H9 (cell line): ENCODE measurements at regions not wholly inside any gene's neighbourhood (a gene's known extent, or its start where the extent isn't known, plus 50 kb on each side); places are given as distances from the start of the nearest gene placed in this dataset.
"Not testable (repeated sequence)": the region's sequence is repeated elsewhere in the genome, so short reads cannot be mapped to it uniquely, and the experiment has no call there.

Experiments
- DNase-seq: peaks from one replicate; pipeline ENCODE4 v3.0.0-alpha.2; 2017
- H2AFZ ChIP-seq: one replicate; pipeline ENCODE4 v1.6.1; 2013; ENCODE audit warnings: mild to moderate bottlenecking, low read length, control low read depth, moderate library complexity
- H2AK5ac ChIP-seq: 2 replicates; pipeline ENCODE4 v1.6.1; 2013; ENCODE audit warnings: low read length, control low read depth, mixed read lengths; ENCODE audit not compliant: insufficient read length
- H2BK120ac ChIP-seq: one replicate; pipeline ENCODE4 v1.6.1; 2013; ENCODE audit warnings: low read depth, mild to moderate bottlenecking, low read length, control low read depth, inconsistent platforms; ENCODE audit not compliant: poor library complexity, severe bottlenecking
- H2BK12ac ChIP-seq: 2 replicates; pipeline ENCODE4 v1.6.1; 2013; ENCODE audit warnings: low read length, control low read depth, mixed read lengths, low read depth; ENCODE audit not compliant: insufficient read length
- H2BK15ac ChIP-seq: 2 replicates; pipeline ENCODE4 v1.6.1; 2013; ENCODE audit warnings: low read depth, low read length, control low read depth
- H2BK20ac ChIP-seq: one replicate; pipeline ENCODE4 v1.6.1; 2013; ENCODE audit warnings: low read depth, mild to moderate bottlenecking, low read length, control low read depth, inconsistent platforms; ENCODE audit not compliant: poor library complexity, severe bottlenecking
- H2BK5ac ChIP-seq: 2 replicates; pipeline ENCODE4 v1.6.1; 2013; ENCODE audit warnings: low read length, control low read depth, mixed read lengths; ENCODE audit not compliant: insufficient read length
- H3K14ac ChIP-seq: 2 replicates; pipeline ENCODE4 v1.6.1; 2013; ENCODE audit warnings: low read length, control low read depth; ENCODE audit not compliant: insufficient read depth
- H3K18ac ChIP-seq: 2 replicates; pipeline ENCODE4 v1.6.1; 2013; ENCODE audit warnings: low read depth, mild to moderate bottlenecking, mixed read lengths, low read length, control low read depth; ENCODE audit not compliant: insufficient read length
- H3K23ac ChIP-seq: 2 replicates; pipeline ENCODE4 v1.6.1; 2013; ENCODE audit warnings: low read length, control low read depth, mixed read lengths, low read depth; ENCODE audit not compliant: insufficient read length
- H3K23me2 ChIP-seq: 2 replicates; pipeline ENCODE4 v1.6.1; 2013; ENCODE audit warnings: low read depth, mild to moderate bottlenecking, mixed read lengths, low read length, control low read depth; ENCODE audit not compliant: insufficient read length, poor library complexity, severe bottlenecking
- H3K27ac ChIP-seq: 2 replicates; pipeline ENCODE4 v1.5.1; 2013; ENCODE audit warnings: low read length, control low read depth, mixed read lengths, low read depth; ENCODE audit not compliant: insufficient read length
- H3K27me3 ChIP-seq: 2 replicates; pipeline ENCODE4 v1.6.1; 2013; ENCODE audit warnings: low read length, control low read depth, inconsistent platforms; ENCODE audit not compliant: insufficient read depth
- H3K4ac ChIP-seq: 2 replicates; pipeline ENCODE4 v1.6.1; 2013; ENCODE audit warnings: low read depth, mild to moderate bottlenecking, control low read depth, inconsistent platforms, low read length, moderate library complexity
- H3K4me1 ChIP-seq: 2 replicates; pipeline ENCODE4 v1.6.1; 2013; ENCODE audit warnings: low read length, control low read depth, inconsistent platforms; ENCODE audit not compliant: insufficient read depth
- H3K4me2 ChIP-seq: 2 replicates; pipeline ENCODE4 v1.6.1; 2013; ENCODE audit warnings: low read length, control low read depth, mixed read lengths; ENCODE audit not compliant: insufficient read length, insufficient read depth
- H3K56ac ChIP-seq: 2 replicates; pipeline ENCODE4 v1.6.1; 2013; ENCODE audit warnings: low read depth, mild to moderate bottlenecking, mixed read lengths, low read length, control low read depth; ENCODE audit not compliant: insufficient read length
- H3K79me1 ChIP-seq: 2 replicates; pipeline ENCODE4 v1.6.1; 2013; ENCODE audit warnings: low read depth, mild to moderate bottlenecking, moderate library complexity, low read length, control low read depth, inconsistent platforms; ENCODE audit not compliant: insufficient read depth, poor library complexity, severe bottlenecking
- H3K79me2 ChIP-seq: 2 replicates; pipeline ENCODE4 v1.6.1; 2013; ENCODE audit warnings: low read length, control low read depth, inconsistent platforms; ENCODE audit not compliant: insufficient read depth
- H3K9ac ChIP-seq: 2 replicates; pipeline ENCODE4 v1.6.1; 2013; ENCODE audit warnings: low read length, control low read depth, mixed read lengths; ENCODE audit not compliant: insufficient read length; ENCODE audit errors: extremely low read depth
- H3K9me3 ChIP-seq: one replicate; pipeline ENCODE4 v1.6.1; 2013; ENCODE audit warnings: low read depth, low read length, inconsistent platforms; ENCODE audit not compliant: control insufficient read depth
- H3T11ph ChIP-seq: one replicate; pipeline ENCODE4 v1.6.1; 2013; ENCODE audit warnings: mild to moderate bottlenecking, low read length, control low read depth, inconsistent platforms
- H4K20me1 ChIP-seq: one replicate; pipeline ENCODE4 v1.6.1; 2013; ENCODE audit not compliant: control insufficient read depth, insufficient read length, insufficient read depth
- H4K5ac ChIP-seq: 2 replicates; pipeline ENCODE4 v1.6.1; 2013; ENCODE audit warnings: low read depth, mild to moderate bottlenecking, mixed read lengths, low read length, control low read depth; ENCODE audit not compliant: insufficient read length
- H4K8ac ChIP-seq: replicated peaks from 2 replicates; pipeline ENCODE4 v1.6.1; 2013; ENCODE audit warnings: low read length, control low read depth, mixed read lengths, low read depth; ENCODE audit not compliant: insufficient read length
- H4K91ac ChIP-seq: 2 replicates; pipeline ENCODE4 v1.6.1; 2013; ENCODE audit warnings: low read depth, mild to moderate bottlenecking, moderate library complexity, mixed read lengths, low read length, control low read depth; ENCODE audit not compliant: insufficient read length
- H3K27ac Mint-ChIP-seq, 3 experiments: 2 replicates in 2 of 3; 3 replicates in 1 of 3; pipeline ENCODE4 v1.8.0; 2020 to 2021; ENCODE audit warnings: mixed read lengths in 3 of 3, mild to moderate bottlenecking in 1 of 3, moderate library complexity in 1 of 3
- H3K27me3 Mint-ChIP-seq: 2 replicates; pipeline ENCODE4 v1.8.0; 2021; ENCODE audit warnings: low read depth, mild to moderate bottlenecking, moderate library complexity, mixed read lengths
- H3K36me3 Mint-ChIP-seq, 3 experiments: 2 replicates in 2 of 3; 3 replicates in 1 of 3; pipeline ENCODE4 v1.8.0; 2020 to 2021; ENCODE audit warnings: low read depth in 3 of 3, mixed read lengths in 3 of 3; ENCODE audit not compliant: insufficient read depth in 1 of 3
- H3K4me1 Mint-ChIP-seq, 2 experiments: 2 replicates each; pipeline ENCODE4 v1.8.0; 2020; ENCODE audit warnings: mixed read lengths in 2 of 2
- H3K4me3 Mint-ChIP-seq, 2 experiments: 2 replicates in 1 of 2; 3 replicates in 1 of 2; pipeline ENCODE4 v1.8.0; 2020 to 2021; ENCODE audit warnings: mild to moderate bottlenecking in 2 of 2, mixed read lengths in 2 of 2, moderate library complexity in 1 of 2
- H3K9me3 Mint-ChIP-seq, 2 experiments: 2 replicates in 1 of 2; 3 replicates in 1 of 2; pipeline ENCODE4 v1.8.0; 2020; ENCODE audit warnings: mild to moderate bottlenecking in 2 of 2, mixed read lengths in 2 of 2, moderate library complexity in 1 of 2
- WGBS: extraction: QIAGEN DNeasy Blood & Tissue Kit; methylation state at CpG from one replicate; pipeline ENCODE4 v1.1.7; 2013; ENCODE audit warnings: missing lambda C conversion rate, low lambda C conversion rate, mixed read lengths; ENCODE audit not compliant: insufficient read length; ENCODE audit errors: extremely low coverage; 5-methylcytosine and 5-hydroxymethylcytosine counted together
- TF ChIP-seq, protein P1 (sequence below): fragments of 200-600 bp; sonication (generic); conservative IDR thresholded peaks from 3 replicates; pipeline ENCODE4 v1.8.0; 2021; ENCODE audit warnings: antibody characterized with exemption, mild to moderate bottlenecking

DNA sequence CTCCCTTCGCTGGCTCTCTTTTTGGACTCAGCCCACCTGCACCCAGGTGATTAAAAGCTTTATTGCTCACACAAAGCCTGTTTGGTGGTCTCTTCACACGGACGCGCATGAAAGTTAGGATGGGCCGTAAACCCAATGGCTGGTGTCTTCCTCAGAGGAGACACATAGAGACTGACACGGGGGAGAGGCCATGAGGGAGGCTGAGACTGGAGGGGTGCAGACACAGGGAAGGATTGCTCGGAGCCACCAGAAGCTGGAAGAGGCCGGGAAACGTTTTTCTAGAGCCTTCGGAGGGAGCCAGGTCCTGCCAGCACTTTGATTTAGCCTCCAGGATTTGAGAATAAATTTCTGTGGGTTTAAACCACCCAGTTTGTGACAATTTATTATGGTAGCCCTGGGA is 274.9 kb downstream of the AGTPBP1 start:
- H2BK12ac ChIP-seq, result no peak overlapping the region
- no peak overlapping the region for H4K8ac ChIP-seq
- no peaks in the 10 kb centered on the region for H4K20me1 ChIP-seq
- no peak overlapping the region for H3K27ac ChIP-seq
- peak overlapping the region; percentile 32 for H2AFZ ChIP-seq
- no peak overlapping the region for H3K14ac ChIP-seq
- H4K91ac ChIP-seq, result no peak overlapping the region
- peak overlapping the region in 2 of 3 experiments; percentile 87 to 91; a peak in 4 of 7 replicates for H3K27ac Mint-ChIP-seq
- no peak overlapping the region for H2BK5ac ChIP-seq
- H3K9ac ChIP-seq, result no peak overlapping the region
- peak; percentile 55 for DNase-seq
- H3K56ac ChIP-seq, result no peak overlapping the region
- H3K23ac ChIP-seq, result no peak overlapping the region
- H3K9me3 Mint-ChIP-seq, result no peaks in the 10 kb centered on the region
- no peak overlapping the region for H2BK120ac ChIP-seq
- H3K4me1 ChIP-seq, result peaks cover 3% of the 10 kb centered on the region; the same call in 1 of the 2 replicates
- no peak overlapping the region for H2BK20ac ChIP-seq
- H3K23me2 ChIP-seq, result no peaks in the 10 kb centered on the region
- no peak overlapping the region for H3K4me2 ChIP-seq
- TF ChIP-seq, protein P1, sequence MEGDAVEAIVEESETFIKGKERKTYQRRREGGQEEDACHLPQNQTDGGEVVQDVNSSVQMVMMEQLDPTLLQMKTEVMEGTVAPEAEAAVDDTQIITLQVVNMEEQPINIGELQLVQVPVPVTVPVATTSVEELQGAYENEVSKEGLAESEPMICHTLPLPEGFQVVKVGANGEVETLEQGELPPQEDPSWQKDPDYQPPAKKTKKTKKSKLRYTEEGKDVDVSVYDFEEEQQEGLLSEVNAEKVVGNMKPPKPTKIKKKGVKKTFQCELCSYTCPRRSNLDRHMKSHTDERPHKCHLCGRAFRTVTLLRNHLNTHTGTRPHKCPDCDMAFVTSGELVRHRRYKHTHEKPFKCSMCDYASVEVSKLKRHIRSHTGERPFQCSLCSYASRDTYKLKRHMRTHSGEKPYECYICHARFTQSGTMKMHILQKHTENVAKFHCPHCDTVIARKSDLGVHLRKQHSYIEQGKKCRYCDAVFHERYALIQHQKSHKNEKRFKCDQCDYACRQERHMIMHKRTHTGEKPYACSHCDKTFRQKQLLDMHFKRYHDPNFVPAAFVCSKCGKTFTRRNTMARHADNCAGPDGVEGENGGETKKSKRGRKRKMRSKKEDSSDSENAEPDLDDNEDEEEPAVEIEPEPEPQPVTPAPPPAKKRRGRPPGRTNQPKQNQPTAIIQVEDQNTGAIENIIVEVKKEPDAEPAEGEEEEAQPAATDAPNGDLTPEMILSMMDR, result no peak
- no peak overlapping the region for H2AK5ac ChIP-seq
- H3K27me3 Mint-ChIP-seq, result no peaks in the 10 kb centered on the region
- no CpG with 5 or more reads among the region's 10 CpGs for WGBS
- H2BK15ac ChIP-seq, result no peak overlapping the region
- H3K27me3 ChIP-seq, result no peaks in the 10 kb centered on the region
- peaks cover 0 to 37% (median 0%) of the 10 kb centered on the region in 3 experiments; a peak in 3 of 7 replicates for H3K36me3 Mint-ChIP-seq
- no peaks in the 10 kb centered on the region for H3K79me2 ChIP-seq
- H3K9me3 ChIP-seq, result no peaks in the 10 kb centered on the region
- no peak overlapping the region; a peak in 1 of 5 replicates for H3K4me3 Mint-ChIP-seq
- no peak overlapping the region for H3T11ph ChIP-seq
- no peak overlapping the region for H3K4ac ChIP-seq
- H3K18ac ChIP-seq, result no peak overlapping the region
- H4K5ac ChIP-seq, result no peak overlapping the region
- H3K4me1 Mint-ChIP-seq, result peaks cover 14 to 33% of the 10 kb centered on the region in 2 experiments
- no peaks in the 10 kb centered on the region for H3K79me1 ChIP-seq

DNA sequence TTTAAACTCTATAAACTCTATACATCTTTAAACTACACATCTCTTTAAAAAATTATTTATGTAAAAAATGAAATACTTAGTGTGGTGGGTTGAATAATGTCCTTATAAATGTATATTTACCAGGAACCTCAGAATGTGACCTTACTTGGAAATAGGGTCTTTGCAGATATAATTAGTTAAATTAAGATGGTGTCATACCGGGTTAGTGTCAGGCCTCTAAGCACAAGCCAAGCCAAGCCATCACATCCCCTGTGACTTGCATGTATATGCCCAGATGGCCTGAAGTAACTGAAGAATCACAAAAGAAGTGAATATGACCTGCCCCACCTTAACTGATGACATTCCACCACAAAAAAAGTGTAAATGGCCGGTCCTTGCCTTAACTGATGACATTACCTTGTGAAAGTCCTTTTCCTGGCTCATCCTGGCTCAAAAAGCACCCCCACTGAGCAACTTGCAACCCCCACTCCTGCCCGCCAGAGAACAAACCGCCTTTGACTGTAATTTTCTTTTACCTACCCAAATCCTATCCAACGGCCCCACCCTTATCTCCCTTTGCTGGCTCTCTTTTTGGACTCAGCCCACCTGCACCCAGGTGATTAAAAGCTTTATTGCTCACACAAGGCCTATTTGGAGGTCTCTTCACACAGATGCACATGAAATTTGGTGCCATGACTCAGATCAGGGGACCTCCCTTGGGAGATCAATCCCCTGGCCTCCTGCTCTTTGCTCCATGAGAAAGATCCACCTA is 283.5 kb downstream of the AGTPBP1 start:
- not testable (repeated sequence) for H3K23me2 ChIP-seq, H3K4ac ChIP-seq, H2AFZ ChIP-seq, H2BK5ac ChIP-seq, H3K9me3 ChIP-seq, H2BK15ac ChIP-seq, H3K14ac ChIP-seq, H3K56ac ChIP-seq, H2BK20ac ChIP-seq, H4K8ac ChIP-seq, H3K23ac ChIP-seq, H4K5ac ChIP-seq, H3K27ac ChIP-seq, H3K79me1 ChIP-seq, H4K91ac ChIP-seq, H2AK5ac ChIP-seq, H3K9ac ChIP-seq, H3K18ac ChIP-seq, H2BK120ac ChIP-seq, H2BK12ac ChIP-seq, H3K9me3 Mint-ChIP-seq, H3K27me3 ChIP-seq, H3K79me2 ChIP-seq, H4K20me1 ChIP-seq, H3K4me1 ChIP-seq, H3K27me3 Mint-ChIP-seq, H3T11ph ChIP-seq
- H3K4me2 ChIP-seq, result peak overlapping the region; percentile 6
- Mint-ChIP-seq H3K36me3 (peaks cover 0 to 13% (median 0%) of the 10 kb centered on the region in 3 experiments; a peak in 4 of 7 replicates), H3K27ac (peak overlapping the region in 1 of 3 experiments; percentile 78; a peak in 3 of 7 replicates), H3K4me1 (peaks cover 6 to 27% of the 10 kb centered on the region in 2 experiments), H3K4me3 (peak overlapping the region; percentile 2 to 65; a peak in 3 of 5 replicates)
- peak; percentile 61 for DNase-seq
- WGBS, result no CpG with 5 or more reads among the region's 5 CpGs
